Ammon's horn (tissue), 1 donor: ENCODE measurements at regions not wholly inside any gene's neighbourhood (a gene's known extent, or its start where the extent isn't known, plus 50 kb on each side); places are given as distances from the start of the nearest gene placed in this dataset.

Experiments used
- DNase-seq: peaks from one replicate; pipeline ENCODE4 v3.0.0-alpha.2; 2016; ENCODE audit warnings: low spot score

- no peak for DNase-seq
These were observed 205.9 kb downstream of the IKZF2 start for GRCh38 chr2:212945526-212945925.

- DNase-seq: no peak
These were observed 208.1 kb downstream of the IKZF2 start for GRCh38 chr2:212943351-212943750.

- no peak for DNase-seq
These were observed 210.1 kb downstream of the IKZF2 start for GRCh38 chr2:212941361-212941760.

DNA sequence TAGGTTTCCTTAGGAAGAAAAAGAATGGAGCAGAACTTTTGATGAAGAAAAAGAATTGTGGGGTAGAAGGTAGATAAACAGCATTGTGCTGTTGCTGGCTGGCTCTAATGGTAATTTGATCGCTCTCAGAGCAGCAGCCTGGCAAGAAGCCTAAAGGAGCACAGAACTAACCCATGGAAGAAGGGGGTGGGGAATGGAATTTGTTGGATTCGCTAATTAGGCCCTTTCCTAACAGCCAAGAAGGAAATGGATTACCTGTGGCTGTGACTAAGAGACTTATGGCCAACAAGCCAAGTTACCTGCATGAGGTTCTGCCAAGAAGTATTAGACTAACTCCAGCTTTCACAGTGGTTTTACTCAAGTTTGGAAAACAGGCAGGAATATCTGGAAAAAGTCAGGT is 210.6 kb downstream of the IKZF2 start:
- DNase-seq: peak; percentile 46

- no peak for DNase-seq
These were observed 211.5 kb downstream of the IKZF2 start for GRCh38 chr2:212939777-212940531.

- no peak for DNase-seq
These were observed 213.1 kb downstream of the IKZF2 start for GRCh38 chr2:212938144-212938793.

GRCh38 chr2:212936572-212936971 is 214.8 kb downstream of the IKZF2 start:
- DNase-seq: no peak

GRCh38 chr2:212935752-212936151 is 215.7 kb downstream of the IKZF2 start:
- DNase-seq: no peak

- no peak for DNase-seq
These were observed 220.1 kb downstream of the IKZF2 start for GRCh38 chr2:212931271-212931670.

DNA sequence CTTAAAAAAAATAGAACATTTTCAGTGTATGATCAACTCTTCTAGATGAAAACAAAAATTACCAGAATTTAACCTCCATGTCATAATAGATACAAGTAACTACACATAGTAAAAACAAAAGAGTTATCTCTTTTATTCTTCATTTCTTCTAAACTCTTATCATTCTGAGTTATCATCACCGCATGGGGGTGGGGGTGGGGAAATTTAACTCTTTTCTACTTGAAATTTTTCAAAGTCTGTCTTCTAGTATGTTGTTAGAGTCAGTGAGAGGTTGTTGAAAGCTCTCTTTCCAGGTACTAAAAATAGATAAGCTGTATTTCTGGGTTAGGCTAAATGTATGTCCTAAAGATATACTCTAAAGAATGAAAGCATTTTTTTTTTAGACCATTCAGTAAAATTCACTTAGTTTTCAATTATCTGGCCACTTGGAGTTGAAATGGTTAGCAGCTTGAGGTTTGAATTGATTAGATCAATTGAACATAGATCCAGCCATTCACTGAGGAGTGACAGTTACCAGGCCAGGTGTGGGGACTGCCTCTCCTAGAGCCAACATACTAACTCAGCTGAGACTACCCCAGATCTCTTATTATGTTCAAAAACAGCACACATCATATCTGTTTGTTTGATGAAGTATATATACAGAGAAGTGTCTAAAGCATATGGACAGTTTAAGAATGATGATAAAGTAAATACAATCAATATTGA is 220.7 kb downstream of the IKZF2 start:
- no peak for DNase-seq

GRCh38 chr2:212929971-212930370 is 221.4 kb downstream of the IKZF2 start:
- no peak for DNase-seq

- no peak for DNase-seq
These were observed 222.3 kb downstream of the IKZF2 start for GRCh38 chr2:212929116-212929515.

- no peak for DNase-seq
These were observed 222.7 kb downstream of the IKZF2 start for GRCh38 chr2:212928681-212929080.

DNA sequence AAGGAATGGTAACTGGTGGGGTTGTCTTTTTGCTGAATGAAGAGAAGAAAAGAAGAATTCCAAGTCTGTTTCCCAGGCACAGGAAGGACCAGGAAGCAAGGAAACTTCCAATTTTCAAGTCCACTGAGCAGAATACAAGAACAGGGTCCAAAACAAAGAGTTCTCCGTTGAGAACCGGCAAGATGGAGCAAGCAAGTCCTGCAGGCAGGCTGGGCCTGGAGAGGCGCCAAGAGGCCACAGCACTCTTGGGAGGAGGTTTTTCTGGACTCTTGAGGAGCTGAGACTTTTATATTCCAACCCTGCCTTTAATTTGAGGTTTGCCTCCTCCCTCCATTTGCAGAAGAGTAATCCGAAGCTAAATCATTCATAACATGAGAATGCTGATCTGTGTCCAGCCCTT is 224.5 kb downstream of the IKZF2 start:
- peak; percentile 54 for DNase-seq

GRCh38 chr2:212923393-212923792 is 228.0 kb downstream of the IKZF2 start:
- no peak for DNase-seq

DNA sequence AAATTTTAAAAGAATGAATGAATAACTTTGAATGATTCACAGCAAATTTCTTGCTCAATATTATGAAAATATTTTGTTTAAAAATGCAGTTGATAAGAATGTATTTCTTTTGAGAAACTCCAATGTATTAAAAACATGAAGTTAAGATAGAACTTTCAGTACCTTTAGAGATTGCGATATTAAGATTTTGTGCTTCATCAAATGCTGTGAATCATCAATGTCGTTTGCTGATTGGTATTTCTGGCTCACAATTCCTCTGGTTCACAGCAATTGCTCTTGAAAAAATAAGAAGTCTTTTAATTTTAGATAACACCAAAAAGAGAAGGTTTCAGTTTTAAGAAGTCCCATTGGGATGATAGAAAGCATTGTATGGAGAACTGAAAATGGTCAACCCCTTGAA is 228.7 kb downstream of the IKZF2 start:
- no peak for DNase-seq

DNA sequence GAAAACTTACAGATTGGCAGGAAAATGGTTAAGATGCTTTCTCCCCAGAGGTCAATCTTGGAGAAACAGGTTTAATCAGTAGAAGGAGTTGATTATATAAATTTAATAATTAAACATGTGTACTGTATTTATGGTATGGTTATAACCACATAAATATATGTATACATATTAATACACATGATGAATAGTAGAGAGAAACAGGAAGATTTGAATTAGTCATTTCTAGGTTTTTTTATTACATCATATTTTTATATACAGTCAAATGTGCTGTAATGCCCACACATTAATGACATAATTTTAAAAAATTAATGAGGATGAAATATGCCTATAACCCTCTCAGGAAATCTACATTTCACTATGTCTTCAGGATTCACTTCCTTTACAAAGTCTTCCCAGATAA is 229.7 kb downstream of the IKZF2 start:
- DNase-seq: no peak

GRCh38 chr2:212921061-212921460 is 230.4 kb downstream of the IKZF2 start:
- no peak for DNase-seq

DNA sequence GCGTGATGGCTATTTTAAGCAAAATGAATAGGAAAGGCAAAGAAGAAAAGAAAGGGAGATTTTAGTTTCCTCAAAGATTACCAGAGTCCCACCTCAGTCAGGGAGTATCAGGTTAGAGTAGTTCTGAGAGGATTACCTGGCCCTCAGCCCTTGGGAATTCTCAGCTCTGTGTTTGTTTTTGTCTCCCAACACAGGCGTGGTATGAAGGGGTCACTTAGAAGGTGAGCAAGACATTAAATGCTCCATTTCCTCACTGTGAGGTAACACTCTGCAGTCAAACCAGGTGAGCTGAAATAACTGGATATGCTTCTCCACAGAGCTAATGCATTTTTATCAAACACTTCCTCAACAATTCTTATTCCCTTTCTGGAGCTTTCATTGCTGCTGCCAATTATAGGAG is 232.2 kb downstream of the IKZF2 start:
- no peak for DNase-seq

GRCh38 chr2:212918336-212918735 is 233.1 kb downstream of the IKZF2 start:
- DNase-seq: no peak

DNA sequence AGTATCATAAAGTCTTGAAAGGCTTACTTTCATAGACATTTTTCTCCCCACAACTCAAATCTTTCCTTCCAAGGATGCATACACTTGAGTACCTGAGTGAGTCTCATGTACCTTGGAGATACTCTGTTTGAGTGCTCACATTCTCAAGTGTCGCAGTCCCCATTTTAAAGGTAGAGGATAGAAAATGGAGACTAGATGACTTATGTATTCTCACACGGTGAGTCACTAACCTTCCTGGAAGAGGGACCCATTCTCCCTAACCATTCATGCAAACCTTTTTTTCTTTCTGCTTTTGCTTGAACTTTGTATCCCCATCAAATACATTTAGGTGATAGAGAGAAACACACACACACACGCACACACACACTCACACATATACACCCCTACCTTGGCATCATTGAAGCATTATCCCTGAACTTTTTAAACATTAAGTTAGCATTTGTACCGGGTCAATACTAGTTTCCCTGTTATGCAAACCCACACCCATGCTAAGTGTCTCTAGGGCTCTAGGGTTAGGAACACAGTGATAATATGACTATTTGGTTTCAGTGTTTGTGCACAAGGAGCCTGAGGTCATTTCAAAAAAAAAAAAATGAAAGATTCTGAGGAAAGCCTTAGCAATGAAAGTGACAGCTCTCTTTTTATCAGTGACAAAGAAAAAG is 236.2 kb downstream of the IKZF2 start:
- no peak for DNase-seq

- DNase-seq: no peak
These were observed 237.0 kb downstream of the IKZF2 start for GRCh38 chr2:212914392-212914791.
